Urinary bladder (tissue), 3 donors: ENCODE measurements at regions not wholly inside any gene's neighbourhood (a gene's known extent, or its start where the extent isn't known, plus 50 kb on each side); places are given as distances from the start of the nearest gene placed in this dataset.

Source experiments
- DNase-seq: peaks from one replicate; pipeline ENCODE4 v3.0.0-alpha.2; 2015; ENCODE audit errors: extremely low spot score
- H3K27ac ChIP-seq: one replicate; pipeline ENCODE4 v1.5.1; 2013; ENCODE audit warnings: low read depth, mild to moderate bottlenecking, moderate library complexity
- H3K36me3 ChIP-seq: one replicate; pipeline ENCODE4 v1.6.1; 2013; ENCODE audit warnings: mild to moderate bottlenecking, moderate library complexity; ENCODE audit not compliant: insufficient read depth
- H3K4me1 ChIP-seq: one replicate; pipeline ENCODE4 v1.6.1; 2013; ENCODE audit warnings: mild to moderate bottlenecking, moderate library complexity; ENCODE audit not compliant: insufficient read depth
- H3K4me3 ChIP-seq: one replicate; pipeline ENCODE4 v1.5.1; 2013; ENCODE audit warnings: low read depth, low read length
- WGBS: extraction: QIAGEN DNeasy Blood & Tissue Kit; methylation state at CpG from one replicate; pipeline ENCODE4 v1.1.7; 2013; 5-methylcytosine and 5-hydroxymethylcytosine counted together
- donor health status: healthy with polysubstance abuse.
- donor health status: healthy.

DNA sequence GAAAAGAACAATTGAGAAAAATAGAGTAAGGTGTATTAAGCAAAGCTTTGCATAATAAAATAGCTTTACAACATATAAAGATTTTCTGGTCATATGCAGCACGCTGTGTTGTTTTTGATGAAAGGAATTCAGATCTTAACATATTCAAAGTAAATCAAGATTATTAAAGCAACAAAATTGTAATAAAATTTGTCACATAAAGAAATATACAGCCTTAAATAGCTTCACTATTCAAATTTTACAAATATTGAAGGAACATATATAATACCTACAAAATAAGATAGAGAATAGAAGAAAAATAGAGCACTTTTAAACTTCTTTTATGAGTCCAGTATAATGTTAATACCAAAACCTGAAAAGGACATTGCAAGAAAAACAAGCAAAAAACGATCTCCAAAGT, 749.1 kb upstream of the POT1 start:
- DNase-seq: no peak

DNA sequence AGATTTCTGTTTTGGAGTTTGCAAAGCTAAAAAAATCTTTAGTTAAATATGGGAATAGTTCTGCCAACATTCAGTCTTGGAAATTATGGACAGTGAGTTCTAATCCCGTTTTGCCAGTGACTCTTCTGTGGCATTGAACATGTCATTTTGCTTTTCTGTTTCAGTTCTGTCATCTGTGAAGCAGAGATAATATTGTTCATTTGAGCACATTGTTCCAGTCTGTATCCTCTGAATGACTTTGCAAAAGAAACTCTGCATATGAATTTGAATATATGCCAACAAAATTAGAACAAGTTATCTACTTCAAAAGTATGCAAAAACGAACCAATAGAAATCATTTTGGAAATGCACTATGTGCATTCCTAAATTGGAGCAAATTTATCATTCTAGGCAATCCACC, 746.0 kb upstream of the POT1 start:
- 60% methylated on average over 2 of the region's 2 CpGs for WGBS
- no peaks in the 10 kb centered on the region for H3K36me3 ChIP-seq
- no peak for DNase-seq
- H3K27ac ChIP-seq: no peak overlapping the region
- no peak overlapping the region for H3K4me3 ChIP-seq
- no peaks in the 10 kb centered on the region for H3K4me1 ChIP-seq

More for the DNA sequence above, 749.1 kb upstream of the POT1 start:
- H3K4me3 ChIP-seq: no peak overlapping the region
- no peaks in the 10 kb centered on the region for H3K36me3 ChIP-seq
- H3K4me1 ChIP-seq: no peaks in the 10 kb centered on the region
- WGBS: 67% methylated on average over 2 of the region's 2 CpGs
- no peak overlapping the region for H3K27ac ChIP-seq

DNA sequence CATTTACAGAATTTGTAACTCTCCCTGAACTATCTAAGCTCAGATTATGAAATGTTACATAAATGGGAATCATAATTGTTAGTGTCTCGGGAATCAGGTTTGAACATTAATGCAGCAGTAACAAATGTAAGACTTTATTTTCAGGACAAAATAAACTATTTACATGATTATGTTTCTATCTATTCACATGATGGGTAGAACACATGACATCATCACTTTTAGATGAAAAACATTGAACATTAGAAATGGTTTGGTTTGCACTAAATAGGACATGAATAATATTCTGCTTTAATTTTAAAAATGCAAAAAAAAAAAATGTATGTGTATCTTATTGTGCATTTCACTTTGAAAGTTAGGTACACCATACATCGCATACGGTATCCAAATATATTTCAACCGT, 745.5 kb upstream of the POT1 start:
- Histone ChIP-seq H3K27ac (no peak overlapping the region), H3K4me1 (no peaks in the 10 kb centered on the region)
- 93% methylated on average over 4 of the region's 4 CpGs for WGBS

DNA sequence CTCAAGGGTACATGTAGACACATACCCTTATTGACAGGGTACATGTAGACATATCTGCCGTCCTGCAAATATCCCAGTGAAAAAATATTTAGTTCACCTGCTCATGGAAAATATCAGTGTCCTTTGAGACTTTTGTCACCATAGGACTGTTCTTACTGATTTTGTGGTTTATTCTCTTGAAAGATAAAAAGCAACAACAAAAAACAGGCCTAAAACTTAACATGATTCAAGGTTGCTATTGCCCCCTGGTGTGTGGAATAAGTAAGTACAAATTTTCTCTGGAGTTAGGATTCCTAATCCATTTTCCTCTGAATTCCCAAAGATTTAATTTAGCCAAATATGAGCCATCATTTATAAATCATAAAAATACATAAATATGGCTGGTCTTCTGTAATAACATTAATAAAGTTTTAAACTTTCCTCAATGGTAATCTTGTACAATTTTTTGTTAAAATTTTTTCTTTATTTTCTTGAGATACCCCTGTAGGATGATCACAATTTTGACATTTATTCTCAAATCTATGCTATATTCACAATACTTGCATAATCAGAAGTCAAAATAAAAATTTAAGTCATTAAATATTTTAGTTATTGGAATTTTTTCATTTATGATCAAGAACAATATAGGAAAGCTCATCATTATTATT, 741.4 kb upstream of the POT1 start:
- no peak overlapping the region for H3K27ac ChIP-seq
- 91% methylated on average over 1 of the region's 1 CpG for WGBS
- no peaks in the 10 kb centered on the region for H3K36me3 ChIP-seq
- no peaks in the 10 kb centered on the region for H3K4me1 ChIP-seq
- DNase-seq: no peak
- H3K4me3 ChIP-seq: no peak overlapping the region

More for the DNA sequence above, 745.5 kb upstream of the POT1 start:
- Histone ChIP-seq H3K4me3 (no peak overlapping the region), H3K36me3 (no peaks in the 10 kb centered on the region)
- DNase-seq: no peak

DNA sequence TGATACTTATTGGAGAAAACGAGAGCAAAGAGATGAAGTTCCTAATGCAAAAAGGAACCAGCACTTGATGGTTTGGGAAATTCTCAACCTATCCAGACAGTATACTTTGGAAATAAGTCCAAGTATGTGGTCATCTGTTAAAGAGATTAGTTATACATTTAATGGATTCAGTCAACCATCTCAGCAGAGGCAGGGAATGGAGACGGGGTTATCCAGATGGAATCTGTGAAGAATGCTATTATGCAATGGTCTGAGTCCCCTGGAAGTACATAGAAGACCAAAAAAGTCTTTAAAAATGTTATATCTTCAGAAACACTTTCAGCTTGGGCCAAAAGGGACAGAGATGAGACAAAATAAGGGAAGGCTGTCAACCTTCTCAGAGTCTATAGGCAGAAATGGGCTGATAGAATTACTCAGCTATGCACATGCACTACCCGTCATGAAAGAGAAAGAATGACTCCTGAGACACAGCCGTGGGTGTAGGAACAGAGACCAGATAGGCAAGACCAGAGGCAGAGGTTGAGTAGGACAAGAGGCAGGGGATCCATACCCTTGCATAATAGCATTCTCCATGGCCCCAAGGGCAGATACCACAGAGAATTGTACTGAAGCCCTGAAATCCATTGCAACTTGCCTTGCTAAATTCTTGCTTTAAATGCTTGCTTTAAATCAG, 738.8 kb upstream of the POT1 start:
- H3K4me3 ChIP-seq: no peak overlapping the region
- WGBS: 82% methylated on average over 4 of the region's 4 CpGs
- H3K27ac ChIP-seq: no peak overlapping the region
- H3K36me3 ChIP-seq: no peaks in the 10 kb centered on the region
- H3K4me1 ChIP-seq: no peaks in the 10 kb centered on the region
- no peak for DNase-seq

DNA sequence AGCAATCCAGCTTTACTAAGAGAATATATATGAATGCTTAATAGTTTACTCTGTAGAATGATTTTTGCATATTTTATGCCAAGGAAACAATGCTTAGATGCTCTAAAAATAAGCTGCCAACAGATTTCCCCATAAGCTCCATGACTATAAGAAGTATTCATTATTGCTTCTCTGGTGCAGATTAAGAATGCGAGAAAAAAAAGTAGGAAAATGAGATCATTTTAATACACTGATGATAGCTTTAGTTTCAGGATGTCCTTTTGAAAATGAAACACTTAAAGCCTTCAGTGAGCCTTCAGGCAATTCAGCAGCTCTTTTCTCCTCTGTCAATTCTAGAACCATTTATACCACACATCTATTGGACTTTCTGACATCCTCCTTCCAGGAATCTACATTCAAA, 735.0 kb upstream of the POT1 start:
- WGBS: 93% methylated on average over 1 of the region's 1 CpG
- no peak for DNase-seq
- Histone ChIP-seq H3K4me1 (no peaks in the 10 kb centered on the region), H3K4me3 (no peak overlapping the region), H3K27ac (no peak overlapping the region), H3K36me3 (no peaks in the 10 kb centered on the region)

DNA sequence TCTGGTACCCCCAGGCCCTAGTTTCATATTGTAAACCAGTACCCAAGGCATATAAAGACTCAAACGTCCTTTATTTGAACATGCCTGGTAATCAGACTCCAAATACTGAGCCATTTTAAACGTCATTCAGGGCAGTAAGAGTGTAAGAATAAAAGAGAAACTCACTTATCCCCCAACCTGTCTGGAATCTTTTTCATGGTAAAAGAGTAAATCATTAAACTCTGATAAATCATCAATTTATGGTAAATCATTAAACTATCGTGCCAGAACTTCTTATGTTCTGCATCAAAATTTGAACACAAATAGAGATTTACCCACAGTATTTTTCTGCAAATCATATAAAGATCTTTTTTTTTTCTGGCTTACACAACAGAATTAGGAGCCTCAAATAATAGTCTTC, 734.3 kb upstream of the POT1 start:
- no peaks in the 10 kb centered on the region for H3K36me3 ChIP-seq
- no peak for DNase-seq
- WGBS: 59% methylated on average over 3 of the region's 3 CpGs
- no peak overlapping the region for H3K4me3 ChIP-seq
- H3K4me1 ChIP-seq: no peaks in the 10 kb centered on the region
- no peak overlapping the region for H3K27ac ChIP-seq

DNA sequence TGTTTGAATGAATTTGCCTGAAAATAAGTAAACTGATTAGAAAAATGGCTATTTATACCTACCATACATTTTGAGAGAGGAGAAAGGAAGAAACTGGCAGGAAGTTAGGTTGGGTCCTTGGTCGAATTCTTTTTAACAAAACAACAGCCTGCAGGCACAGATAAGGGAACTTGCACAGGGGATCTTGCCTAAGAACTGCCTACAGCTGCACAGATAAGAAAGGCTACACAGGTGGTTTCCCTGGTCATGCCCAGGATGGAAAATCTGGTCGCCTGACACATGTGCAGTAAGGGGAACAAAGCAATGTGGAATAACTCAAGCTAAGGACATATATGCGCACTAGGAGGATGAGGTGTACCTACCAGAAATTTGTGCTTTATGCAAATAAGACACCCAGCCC, 732.1 kb upstream of the POT1 start:
- H3K27ac ChIP-seq: no peak overlapping the region
- WGBS: 64% methylated on average over 3 of the region's 3 CpGs
- H3K36me3 ChIP-seq: no peaks in the 10 kb centered on the region
- DNase-seq: no peak
- H3K4me1 ChIP-seq: no peaks in the 10 kb centered on the region
- no peak overlapping the region for H3K4me3 ChIP-seq

DNA sequence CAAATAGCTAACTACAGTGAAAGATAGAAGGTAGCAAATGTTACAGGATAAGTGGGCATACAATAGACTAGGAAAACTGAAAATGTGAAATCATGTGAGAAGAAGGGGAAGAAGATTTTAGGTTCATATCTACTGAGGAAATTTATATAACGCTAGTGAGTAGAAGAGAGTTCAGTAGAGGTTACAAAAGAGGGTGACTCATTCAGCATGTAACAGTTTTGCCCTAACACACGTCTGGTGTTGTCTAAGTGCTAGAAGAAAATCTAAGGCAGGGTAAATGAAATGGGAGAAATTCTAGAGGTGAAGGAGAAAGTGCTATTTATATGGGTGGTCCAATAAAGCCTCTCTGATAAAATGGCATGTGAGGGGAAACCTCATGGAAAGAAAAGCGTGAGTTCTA, 731.4 kb upstream of the POT1 start:
- no peaks in the 10 kb centered on the region for H3K4me1 ChIP-seq
- no peak overlapping the region for H3K4me3 ChIP-seq
- DNase-seq: no peak
- no peaks in the 10 kb centered on the region for H3K36me3 ChIP-seq
- WGBS: 69% methylated on average over 3 of the region's 3 CpGs
- no peak overlapping the region for H3K27ac ChIP-seq

DNA sequence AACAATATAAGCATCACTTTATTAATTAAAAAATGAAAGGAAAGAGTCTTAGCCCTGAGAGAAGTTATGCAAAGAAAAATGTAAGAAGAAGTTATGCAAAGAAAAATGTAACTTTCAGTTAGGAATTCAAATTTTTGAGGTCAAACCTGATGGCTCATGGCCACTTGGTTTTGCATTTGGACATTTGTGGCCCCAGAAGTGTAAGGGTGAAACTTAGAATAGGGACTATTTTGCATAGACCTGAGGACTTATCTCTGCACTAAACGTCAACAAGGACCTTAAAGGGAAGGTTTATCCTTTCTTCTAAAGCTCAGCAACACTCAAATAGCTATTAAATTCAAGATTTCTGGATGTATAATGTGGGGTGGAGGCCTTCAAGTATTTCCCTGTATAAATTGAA, 724.5 kb upstream of the POT1 start:
- Histone ChIP-seq H3K36me3 (no peaks in the 10 kb centered on the region), H3K4me1 (no peaks in the 10 kb centered on the region), H3K4me3 (no peak overlapping the region), H3K27ac (no peak overlapping the region)
- no peak for DNase-seq
- 49% methylated on average over 1 of the region's 1 CpG for WGBS

DNA sequence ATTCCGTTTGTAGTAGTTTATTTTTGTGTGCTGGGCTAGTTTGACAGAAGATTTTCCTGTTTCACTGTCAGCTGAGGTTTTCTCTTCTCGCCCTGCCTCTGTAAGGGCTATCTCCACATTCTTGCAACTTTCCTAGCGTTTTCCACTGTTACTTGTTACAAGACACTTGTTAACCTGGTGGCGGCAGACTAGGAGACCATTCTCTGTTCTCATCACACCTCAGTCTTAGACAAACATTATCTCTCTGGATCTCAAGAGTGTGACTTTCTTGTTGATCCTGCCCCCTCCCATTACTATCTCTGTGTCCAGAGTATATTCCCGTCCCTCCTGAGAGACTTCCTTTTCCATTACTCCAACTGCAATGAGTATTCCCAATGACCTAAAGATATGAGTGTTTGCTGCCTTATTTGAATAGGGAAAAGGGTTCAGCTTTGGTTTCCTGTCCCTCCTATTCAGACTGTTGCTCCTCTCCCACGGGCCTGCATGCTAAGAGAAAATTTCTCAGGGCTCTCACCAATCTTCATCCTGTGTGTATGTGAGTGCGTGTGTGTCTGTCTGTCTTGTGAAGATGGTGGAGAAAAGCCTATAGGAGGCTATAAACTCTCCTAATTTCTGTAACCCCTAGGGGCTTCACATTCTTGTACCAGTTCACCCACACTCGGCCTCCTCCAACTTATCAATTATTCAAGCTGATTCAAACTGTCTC, 722.4 kb upstream of the POT1 start:
- DNase-seq: no peak
- Histone ChIP-seq H3K4me1 (no peaks in the 10 kb centered on the region), H3K4me3 (no peak overlapping the region), H3K36me3 (no peaks in the 10 kb centered on the region), H3K27ac (no peak overlapping the region)
- WGBS: 64% methylated on average over 8 of the region's 8 CpGs

DNA sequence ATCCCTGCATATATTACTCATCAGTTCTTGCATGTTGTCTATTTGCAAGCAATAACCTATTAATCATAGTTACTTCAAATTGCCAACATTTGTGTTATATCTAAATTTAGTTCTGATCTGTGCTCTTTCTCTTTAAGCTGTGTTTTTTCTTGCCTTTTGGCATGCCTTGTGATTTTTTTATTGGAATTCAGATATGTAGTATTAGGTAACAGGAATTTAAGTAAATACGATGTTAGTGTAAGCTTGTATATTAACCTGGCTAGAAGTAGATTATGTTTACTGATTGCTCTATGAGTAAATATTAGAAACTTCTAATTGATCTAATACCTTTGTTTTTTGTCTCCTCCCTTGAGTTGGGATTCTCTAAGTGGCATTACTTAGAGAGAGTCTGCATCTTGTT, 718.9 kb upstream of the POT1 start:
- Histone ChIP-seq H3K36me3 (no peaks in the 10 kb centered on the region), H3K27ac (no peak overlapping the region), H3K4me1 (no peaks in the 10 kb centered on the region), H3K4me3 (no peak overlapping the region)
- no peak for DNase-seq
- WGBS: 32% methylated on average over 1 of the region's 1 CpG

DNA sequence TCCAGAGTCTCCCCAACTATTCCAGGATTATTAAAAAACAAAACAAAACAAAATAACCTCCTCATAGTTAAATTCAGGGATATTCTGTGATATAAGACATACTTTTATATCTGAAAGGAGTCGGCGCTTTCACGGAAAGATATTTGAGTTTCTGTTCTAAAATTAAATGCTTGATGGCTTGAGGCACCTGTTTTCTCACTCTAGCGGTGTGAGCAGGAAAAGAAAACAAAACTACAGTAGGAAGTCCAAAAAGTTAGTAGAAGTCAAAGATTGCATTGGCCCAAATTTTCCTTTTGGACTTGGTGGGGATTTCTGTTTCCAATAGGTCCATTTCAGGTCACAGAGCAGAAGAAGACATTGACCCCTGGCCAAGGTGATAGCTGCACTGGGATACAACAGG, 716.1 kb upstream of the POT1 start:
- 91% methylated on average over 4 of the region's 4 CpGs for WGBS
- Histone ChIP-seq H3K27ac (no peak overlapping the region), H3K36me3 (no peaks in the 10 kb centered on the region), H3K4me3 (no peak overlapping the region), H3K4me1 (no peaks in the 10 kb centered on the region)
- no peak for DNase-seq

DNA sequence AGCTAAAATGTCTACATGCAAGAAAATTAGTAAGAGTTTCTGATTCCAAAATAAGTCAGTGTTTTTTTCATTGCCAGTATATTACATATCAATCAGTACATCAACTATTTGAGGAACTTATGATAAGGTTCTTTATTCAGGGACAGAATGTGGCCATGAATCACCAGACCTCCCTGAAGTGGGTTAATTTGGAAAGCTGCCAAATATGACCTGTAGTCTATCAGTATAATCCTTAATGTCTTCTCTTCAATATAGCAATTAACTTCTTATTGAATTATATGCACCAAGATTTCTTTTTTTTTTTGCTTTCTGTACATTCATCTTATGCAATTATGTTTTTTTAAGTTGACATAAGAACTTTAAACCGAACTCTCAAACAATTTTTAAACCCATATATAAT, 714.5 kb upstream of the POT1 start:
- no peak for DNase-seq
- no peaks in the 10 kb centered on the region for H3K4me1 ChIP-seq
- H3K4me3 ChIP-seq: no peak overlapping the region
- no peak overlapping the region for H3K27ac ChIP-seq
- WGBS: 79% methylated on average over 1 of the region's 1 CpG
- no peaks in the 10 kb centered on the region for H3K36me3 ChIP-seq
